H1 (cell line): ENCODE measurements at regions not wholly inside any gene's neighbourhood (a gene's known extent, or its start where the extent isn't known, plus 50 kb on each side); places are given as distances from the start of the nearest gene placed in this dataset.
A peak's percentile ranks its signal among the peaks of the same experiment; 100 is the strongest.

ENCODE experiments used
- ASH2L ChIP-seq: fragments of 200-600, 300-600 bp; sonication (generic); IDR thresholded peaks from one replicate; pipeline ENCODE4 v1.7.1; 2017; ENCODE audit warnings: low read length
- BCL11A ChIP-seq, 2 experiments: IDR thresholded peaks; one replicate each; pipeline ENCODE4 v1.6.1; 2011; ENCODE audit warnings: low read depth in 2 of 2, low read length in 2 of 2, mild to moderate bottlenecking in 2 of 2
- CHD2 ChIP-seq: IDR thresholded peaks from 2 replicates; pipeline ENCODE4 v1.6.1; 2012; ENCODE audit warnings: low read length, improper control_type of control experiment
- CTCF ChIP-seq, 3 experiments: IDR thresholded peaks; 1 replicate in 2 of 3; 2 replicates in 1 of 3; pipeline versions ENCODE4 v1.5.1 to v1.6.1; 2011; ENCODE audit warnings: low read length in 3 of 3, mild to moderate bottlenecking in 3 of 3, inconsistent platforms in 2 of 3, low read depth in 1 of 3, moderate library complexity in 1 of 3; ENCODE audit not compliant: insufficient read depth in 1 of 3; ENCODE audit errors: control extremely low read depth in 1 of 3
- E2F6 ChIP-seq: IDR thresholded peaks from 2 replicates; pipeline ENCODE4 v1.6.1; 2012; ENCODE audit warnings: inconsistent platforms
- EP300 ChIP-seq, 2 experiments: IDR thresholded peaks; 1 replicate in 1 of 2; 2 replicates in 1 of 2; pipeline ENCODE4 v1.6.1; 2011 to 2012; ENCODE audit warnings: low read depth in 2 of 2, low read length in 2 of 2, mild to moderate bottlenecking in 2 of 2, borderline replicate concordance in 1 of 2, inconsistent platforms in 1 of 2, moderate library complexity in 1 of 2
- FOSL1 ChIP-seq: IDR thresholded peaks from 2 replicates; pipeline ENCODE4 v1.6.1; 2011; ENCODE audit warnings: mild to moderate bottlenecking, low read depth, low read length, moderate library complexity; ENCODE audit not compliant: insufficient read depth
- HDAC6 ChIP-seq: IDR thresholded peaks from one replicate; pipeline ENCODE4 v1.7.1; 2012; ENCODE audit warnings: low read depth, mild to moderate bottlenecking, inconsistent platforms, low read length, moderate library complexity
- MAFK ChIP-seq: IDR thresholded peaks from 2 replicates; pipeline ENCODE4 v1.6.1; 2012; ENCODE audit warnings: low read depth, mild to moderate bottlenecking, improper control_type of control experiment, low read length
- NANOG ChIP-seq: IDR thresholded peaks from 2 replicates; pipeline ENCODE4 v1.6.1; 2011; ENCODE audit warnings: low read length, low read depth, mild to moderate bottlenecking, inconsistent platforms; ENCODE audit not compliant: insufficient read depth, poor library complexity, severe bottlenecking
- PHF8 ChIP-seq: fragments of 200-600 bp; sonication (generic); conservative IDR thresholded peaks from 2 replicates; pipeline ENCODE4 v1.7.1; 2012; ENCODE audit warnings: low read depth, mild to moderate bottlenecking, inconsistent platforms, low read length, moderate library complexity
- POLR2AphosphoS5 ChIP-seq: IDR thresholded peaks from 2 replicates; pipeline ENCODE4 v1.6.1; 2011; ENCODE audit warnings: low read depth, low read length
- RFX5 ChIP-seq: IDR thresholded peaks from 2 replicates; pipeline ENCODE4 v1.6.1; 2011; ENCODE audit warnings: low read depth, low read length, improper control_type of control experiment, borderline replicate concordance
- RNF2 ChIP-seq: fragments of 200-900, 300-1000 bp; sonication (generic); IDR thresholded peaks from 2 replicates; pipeline ENCODE4 v1.7.1; 2016; ENCODE audit warnings: borderline replicate concordance, low read depth, mild to moderate bottlenecking, antibody characterized with exemption, low read length; ENCODE audit not compliant: poor library complexity, severe bottlenecking; ENCODE audit errors: missing control alignments
- SAP30 ChIP-seq: fragments of 300-600 bp; sonication (generic); IDR thresholded peaks from 2 replicates; pipeline ENCODE4 v1.7.1; 2012; ENCODE audit warnings: low read length, moderate library complexity, mild to moderate bottlenecking, inconsistent platforms; ENCODE audit not compliant: insufficient read depth, insufficient replicate concordance
- SUZ12 ChIP-seq: fragments of 200-600 bp; sonication (generic); IDR thresholded peaks from 2 replicates; pipeline ENCODE4 v1.6.1; 2012; ENCODE audit warnings: mild to moderate bottlenecking, inconsistent platforms, low read length, moderate library complexity, mixed read lengths
- TAF1 ChIP-seq: IDR thresholded peaks from 2 replicates; pipeline ENCODE4 v1.6.1; 2011; ENCODE audit warnings: mild to moderate bottlenecking, low read depth, low read length
- TAF7 ChIP-seq: optimal IDR thresholded peaks from 2 replicates; pipeline ENCODE3; 2011; ENCODE audit warnings: low read depth, mild to moderate bottlenecking, inconsistent platforms, low read length, moderate library complexity, borderline replicate concordance
- TCF12 ChIP-seq: IDR thresholded peaks from 2 replicates; pipeline ENCODE4 v1.6.1; 2011; ENCODE audit warnings: low read depth, mild to moderate bottlenecking, low read length
- ZNF274 ChIP-seq: IDR thresholded peaks from 2 replicates; pipeline ENCODE4 v1.7.0; 2012; ENCODE audit warnings: low read length, borderline replicate concordance; ENCODE audit errors: extremely low read depth

GRCh38 chr1:148318123-148318903 is 164.8 kb downstream of the PPIAL4G start (continued):
- TF ChIP-seq NANOG (no peak), CTCF (IDR thresholded peaks at IDR 0.05; ENCODE audit: control extremely low read depth in 1 of 3, insufficient read depth in 1 of 3, low read depth in 1 of 3, low read length in 3 of 3) (no peak), ASH2L (peak; percentile 62), POLR2AphosphoS5 (no peak), RFX5 (no peak), CHD2 (no peak), SUZ12 (no peak), TCF12 (no peak), HDAC6 (no peak), ZNF274 (no peak), FOSL1 (no peak), BCL11A (IDR thresholded peaks at IDR 0.05; ENCODE audit: low read depth in 2 of 2, low read length in 2 of 2) (no peak), MAFK (no peak), TAF1 (peak; percentile 59; the same call in 1 of the 2 replicates), PHF8 (no peak; the same call in none of the 2 replicates), E2F6 (no peak), SAP30 (no peak), EP300 (IDR thresholded peaks at IDR 0.05; ENCODE audit: borderline replicate concordance in 1 of 2, low read depth in 2 of 2, low read length in 2 of 2) (no peak), RNF2 (no peak), TAF7 (no peak)
